VCaP (cell line): ENCODE measurements at regions not wholly inside any gene's neighbourhood (a gene's known extent, or its start where the extent isn't known, plus 50 kb on each side); places are given as distances from the start of the nearest gene placed in this dataset.

ENCODE experiments used
- H3K27ac ChIP-seq: fragments of 450-650 bp; 2 replicates; pipeline ENCODE4 v1.5.1; 2017
- CTCF ChIP-seq: fragments of 450-650 bp; conservative IDR thresholded peaks from 2 replicates; pipeline ENCODE4 v1.5.1; 2017; ENCODE audit warnings: mild to moderate bottlenecking, moderate library complexity

DNA sequence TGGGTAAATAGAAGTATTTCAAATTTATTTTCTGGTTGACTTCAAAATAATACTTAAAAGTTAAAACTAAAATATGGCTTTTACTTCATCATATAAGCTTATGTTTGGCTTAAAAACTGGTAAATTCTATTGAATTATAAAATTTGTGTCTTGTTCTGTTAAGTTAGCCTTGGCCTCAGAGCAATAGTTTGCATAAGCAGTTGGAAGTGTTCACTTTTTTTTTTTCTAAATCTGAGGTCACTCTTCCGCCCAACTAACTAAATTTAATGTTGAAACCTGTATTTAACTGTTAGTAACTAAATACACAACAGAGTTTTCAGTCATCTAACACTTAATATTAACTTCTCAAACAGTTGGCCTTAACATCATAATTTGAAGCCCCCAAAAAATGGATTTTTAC lies 871.7 kb upstream of the ADAMTS5 start:
- TF ChIP-seq CTCF, result no peak
- H3K27ac ChIP-seq, result no peak overlapping the region

GRCh38 chr21:27837936-27838335 lies 871.0 kb upstream of the ADAMTS5 start:
- TF ChIP-seq CTCF, result no peak
- no peak overlapping the region for H3K27ac ChIP-seq

- no peak for TF ChIP-seq CTCF
- H3K27ac ChIP-seq, result no peak overlapping the region
Observed at GRCh38 chr21:27833298-27833697, 866.4 kb upstream of the ADAMTS5 start.

- no peak overlapping the region for H3K27ac ChIP-seq
- no peak for TF ChIP-seq CTCF
Observed at GRCh38 chr21:27831816-27832569, 865.1 kb upstream of the ADAMTS5 start.

GRCh38 chr21:27831177-27831576 lies 864.3 kb upstream of the ADAMTS5 start:
- no peak for TF ChIP-seq CTCF
- no peak overlapping the region for H3K27ac ChIP-seq

DNA sequence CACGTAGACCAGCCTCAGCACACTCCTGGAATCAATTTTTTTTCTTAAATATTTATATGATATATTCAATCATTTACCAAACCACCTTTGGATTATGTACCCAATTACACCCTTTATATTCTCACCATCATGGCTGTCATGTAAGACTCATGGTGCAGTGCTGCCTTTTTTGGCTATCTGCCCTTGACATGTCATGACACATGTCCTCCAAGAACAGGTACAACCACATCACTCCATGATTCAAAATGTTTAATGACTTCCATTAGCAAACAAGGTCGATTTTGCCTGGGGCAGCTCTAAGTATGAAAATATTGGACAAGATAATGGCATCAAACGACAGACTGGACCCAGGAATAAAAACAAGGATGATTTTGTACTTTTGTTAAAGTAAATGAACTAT lies 861.1 kb upstream of the ADAMTS5 start:
- no peak for TF ChIP-seq CTCF
- no peak overlapping the region for H3K27ac ChIP-seq

DNA sequence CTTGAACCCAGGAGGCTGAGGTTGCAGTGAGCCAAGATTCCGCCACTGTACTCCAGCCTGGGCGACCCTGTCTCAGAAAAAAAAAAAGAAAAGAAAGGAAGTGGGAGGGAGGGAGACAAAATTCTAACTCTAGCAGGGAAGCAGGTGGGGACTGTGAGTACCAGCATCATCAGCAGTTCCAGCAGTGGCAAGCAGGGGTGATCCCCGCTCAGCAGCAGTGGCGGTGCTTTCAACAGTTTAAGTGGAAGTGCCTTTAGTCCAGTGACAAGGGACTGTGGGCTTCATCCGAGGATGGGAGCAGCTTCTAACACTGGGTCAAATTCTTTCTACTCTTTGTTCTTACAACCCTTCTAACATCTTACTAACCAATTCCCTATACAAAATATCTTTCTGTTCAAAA lies 858.1 kb upstream of the ADAMTS5 start:
- H3K27ac ChIP-seq, result no peak overlapping the region
- TF ChIP-seq CTCF, result no peak; the same call in 1 of the 2 replicates
